ENCODE measurements at regions not wholly inside any gene's neighbourhood (a gene's known extent, or its start where the extent isn't known, plus 50 kb on each side); places are given as distances from the start of the nearest gene placed in this dataset.

GRCh38 chr22:48085901-48086645 lies 1323.6 kb downstream of the TBC1D22A start:
- Histone ChIP-seq H2BK15ac (ENCODE audit: low read depth, low read length) (no peak overlapping the region), H3K18ac (ENCODE audit: low read depth, low read length) (no peak overlapping the region), H3K4ac (ENCODE audit: low read depth, low read length) (no peak overlapping the region), H4K5ac (ENCODE audit: low read depth, low read length) (no peak overlapping the region), H3K36me3 (ENCODE audit: control insufficient read depth, insufficient read depth, low read length) (no peaks in the 10 kb centered on the region), H4K8ac (ENCODE audit: low read depth in 2 of 2, low read length in 2 of 2) (no peak overlapping the region), H3K9ac (ENCODE audit: low read depth, low read length) (no peak overlapping the region), H3K56ac (ENCODE audit: extremely low read depth, insufficient read depth, low read length) (no peak overlapping the region), H3K23ac (ENCODE audit: low read depth, low read length) (no peak overlapping the region), H2AK9ac (replicated peaks; ENCODE audit: low read depth, low read length, poor library complexity) (no peak overlapping the region), H3K9me1 (ENCODE audit: insufficient read depth, low read length) (no peaks in the 10 kb centered on the region), H3K79me1 (ENCODE audit: low read depth in 1 of 2, low read length in 2 of 2) (no peaks in the 10 kb centered on the region), H3K27me3 (ENCODE audit: control insufficient read depth, insufficient read depth, low read length) (no peaks in the 10 kb centered on the region), H3K14ac (replicated peaks; ENCODE audit: low read depth, low read length) (no peak overlapping the region), H3K27ac (ENCODE audit: insufficient read depth, low read length) (no peak overlapping the region), H2BK120ac (ENCODE audit: low read depth, low read length) (no peak overlapping the region), H2AK5ac (ENCODE audit: low read depth, low read length) (no peak overlapping the region), H3K4me3 (ENCODE audit: insufficient read depth, low read depth, low read length) (no peak overlapping the region), H4K91ac (ENCODE audit: insufficient read depth, low read depth, low read length) (no peak overlapping the region), H2BK5ac (ENCODE audit: low read depth, low read length, poor library complexity, severe bottlenecking) (no peak overlapping the region), H2AFZ (replicated peaks; ENCODE audit: low read length, poor library complexity) (no peak overlapping the region), H3K4me2 (ENCODE audit: low read depth, low read length) (no peak overlapping the region), H3K4me1 (ENCODE audit: control insufficient read depth, insufficient read depth, low read length) (no peaks in the 10 kb centered on the region), H2BK20ac (ENCODE audit: low read depth, low read length) (no peak overlapping the region), H3K9me3 (ENCODE audit: control insufficient read depth, insufficient read depth, low read length) (peaks cover 50% of the 10 kb centered on the region), H4K20me1 (ENCODE audit: insufficient read depth, low read length) (no peaks in the 10 kb centered on the region)
- no TSS peak for BruUV-seq (replicated peaks)
- ATAC-seq (ENCODE audit: low read depth) (no peak), DNase-seq (no peak)
- TF ChIP-seq RCOR1 (IDR thresholded peaks at IDR 0.05; ENCODE audit: insufficient replicate concordance, low read length), result no peak
- TF ChIP-seq RAD21 (IDR thresholded peaks at IDR 0.05; ENCODE audit: low read length), result no peak
- TF ChIP-seq CHD1 (IDR thresholded peaks at IDR 0.05; ENCODE audit: low read depth, low read length), result no peak
- TF ChIP-seq RFX5 (IDR thresholded peaks at IDR 0.05; ENCODE audit: low read depth, low read length), result no peak
- TF ChIP-seq MAFK (IDR thresholded peaks at IDR 0.05; ENCODE audit: low read depth, low read length), result peak; percentile 51
- ChIA-PET CTCF (no interaction called here), POLR2A (ENCODE audit: unreplicated experiment) (no interaction called here)
- no CpG with 5 or more reads among the region's 8 CpGs for WGBS, 2 experiments (ENCODE audit: extremely low coverage in 2 of 2, insufficient read length in 1 of 2)
- intact Hi-C loops (cut with micrococcal nuclease), result no loop called here
- in situ Hi-C loops (cut with MboI; ENCODE audit: low sequenced_read_pairs), result no loop called here
- dilution Hi-C loops (cut with HindIII; ENCODE audit: low sequenced_read_pairs, unreplicated experiment), result no loop called here

Measured in IMR-90 (cell line).